ENCODE measurements at regions not wholly inside any gene's neighbourhood (a gene's known extent, or its start where the extent isn't known, plus 50 kb on each side); places are given as distances from the start of the nearest gene placed in this dataset.

DNA sequence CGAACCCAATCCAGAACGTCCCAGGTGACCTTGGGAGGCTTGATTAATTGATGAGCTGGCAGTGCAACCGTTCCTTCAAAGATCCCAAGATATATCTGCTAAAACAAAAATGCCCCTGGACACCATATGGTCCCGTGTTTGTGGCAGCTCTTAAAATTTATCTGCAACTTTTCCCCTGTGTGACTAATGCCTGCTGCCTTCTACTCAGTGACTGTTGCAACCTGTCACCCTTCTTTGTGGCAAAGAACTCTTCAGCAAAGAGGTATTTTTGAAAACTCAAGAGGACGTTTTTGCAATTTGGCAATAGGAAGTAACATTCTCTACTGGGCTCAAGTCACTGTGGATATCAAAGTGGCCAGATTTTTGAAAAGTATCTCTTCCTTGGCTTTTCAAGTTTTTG is 75.8 kb upstream of the SOD3 start:
- no peak for ATAC-seq
- no peak for DNase-seq

DNA sequence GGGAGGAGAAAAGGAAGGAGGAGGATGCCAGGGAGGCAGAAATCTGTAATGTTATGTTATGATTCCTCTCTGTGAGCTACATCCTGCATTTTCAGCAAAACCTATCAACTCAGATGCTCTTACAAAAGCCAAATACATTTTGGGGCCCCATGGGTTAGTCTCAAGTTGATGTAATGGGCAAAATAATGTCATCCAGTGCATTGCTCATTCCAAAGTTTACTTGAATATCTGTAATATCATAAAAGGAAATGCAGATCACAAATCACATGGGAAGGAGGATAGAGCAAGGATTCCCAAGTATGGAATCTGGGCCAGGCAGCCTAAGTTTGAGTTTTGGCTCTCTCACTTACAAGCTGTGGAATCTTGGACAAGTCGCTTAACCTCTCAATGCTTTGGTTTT is 74.9 kb upstream of the SOD3 start:
- DNase-seq (no peak), ATAC-seq (no peak)

GRCh38 chr4:24720979-24721378 is 74.4 kb upstream of the SOD3 start:
- DNase-seq (no peak), ATAC-seq (no peak)

DNA sequence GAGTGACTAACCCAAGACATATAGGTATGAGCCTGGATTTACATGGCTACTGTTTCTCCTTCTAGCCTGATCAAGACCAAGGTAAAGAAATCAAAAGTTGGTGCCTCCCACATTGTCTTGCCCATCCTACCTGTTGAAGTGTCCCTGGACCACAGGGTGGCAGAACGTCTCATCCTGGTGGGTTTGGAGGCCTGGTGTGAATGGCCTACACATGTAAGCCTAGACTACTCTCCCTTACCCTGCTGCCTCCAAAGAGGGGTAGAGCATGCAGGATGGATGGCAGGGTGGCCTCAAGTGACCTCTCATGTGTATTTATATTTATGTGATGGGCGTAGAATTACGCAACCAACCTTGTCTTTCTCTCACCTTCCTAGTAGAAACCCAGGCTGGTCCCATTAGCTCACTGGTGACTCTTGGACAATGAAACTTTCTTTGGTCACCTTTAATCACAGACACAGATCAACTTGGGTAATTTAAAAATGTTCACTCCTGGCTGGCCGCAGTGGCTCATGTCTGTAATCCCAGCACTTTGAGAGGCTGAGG is 73.3 kb upstream of the SOD3 start:
- DNase-seq (no peak), ATAC-seq (no peak)

- DNase-seq = no peak
- no peak for ATAC-seq
Measured at GRCh38 chr4:24727390-24728224, 67.8 kb upstream of the SOD3 start.

- ATAC-seq (no peak), DNase-seq (no peak)
Measured at GRCh38 chr4:24729119-24729730, 66.1 kb upstream of the SOD3 start.

DNA sequence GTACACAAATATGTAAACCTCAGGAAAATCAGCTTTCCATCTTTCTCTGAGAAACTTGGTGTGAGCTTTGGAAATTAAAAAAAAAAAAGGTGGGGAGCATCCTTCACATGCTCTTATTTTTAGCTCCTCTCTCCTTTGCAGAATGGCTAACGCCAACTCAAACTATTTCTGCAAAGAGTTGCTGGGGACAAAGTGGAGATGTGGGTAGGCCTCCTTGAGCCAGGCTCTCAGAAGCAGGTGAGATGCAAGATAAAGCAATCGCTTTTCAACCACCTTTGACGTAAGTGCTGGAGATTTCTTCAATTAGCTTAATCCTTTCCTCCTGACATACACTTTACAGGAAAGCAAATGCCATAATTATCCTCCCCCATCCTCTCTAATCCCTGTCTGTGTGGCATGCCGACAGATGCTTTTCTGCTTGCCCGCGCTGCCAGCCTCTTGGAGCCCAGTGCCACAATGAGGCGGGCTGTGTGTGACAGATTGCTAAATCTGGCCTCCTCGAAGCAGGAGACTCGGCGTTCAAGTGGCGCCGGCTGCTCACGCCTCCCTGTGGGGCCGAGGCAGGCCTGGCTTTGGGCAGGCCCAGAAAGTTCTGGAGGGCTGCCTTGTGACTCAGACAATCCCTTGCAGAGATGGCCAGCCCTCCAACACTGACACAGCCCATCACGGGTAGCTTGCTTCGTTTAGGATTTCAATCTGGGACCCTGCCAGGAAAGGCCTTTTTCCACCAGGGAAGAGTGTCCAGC is 64.9 kb upstream of the SOD3 start:
- no peak for ATAC-seq
- no peak for DNase-seq

DNA sequence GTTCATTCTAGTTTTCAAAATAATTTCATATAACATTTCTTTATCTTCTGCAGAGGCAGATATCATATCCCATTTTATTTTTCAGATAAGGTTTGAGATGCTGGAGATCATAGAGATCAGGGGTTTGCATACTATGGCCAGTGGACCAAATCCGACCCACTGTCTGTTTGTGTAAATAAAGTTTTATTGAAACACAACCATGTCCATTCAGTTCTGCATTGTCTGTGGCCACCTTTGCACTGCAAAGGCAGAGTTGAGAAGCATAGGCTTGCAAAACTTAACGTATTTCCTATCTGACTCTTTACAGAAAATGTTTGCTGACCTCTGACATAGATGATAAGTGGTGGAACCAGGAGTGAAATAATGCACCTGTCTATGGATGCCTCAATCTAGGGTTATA is 63.9 kb upstream of the SOD3 start:
- ATAC-seq = no peak

DNA sequence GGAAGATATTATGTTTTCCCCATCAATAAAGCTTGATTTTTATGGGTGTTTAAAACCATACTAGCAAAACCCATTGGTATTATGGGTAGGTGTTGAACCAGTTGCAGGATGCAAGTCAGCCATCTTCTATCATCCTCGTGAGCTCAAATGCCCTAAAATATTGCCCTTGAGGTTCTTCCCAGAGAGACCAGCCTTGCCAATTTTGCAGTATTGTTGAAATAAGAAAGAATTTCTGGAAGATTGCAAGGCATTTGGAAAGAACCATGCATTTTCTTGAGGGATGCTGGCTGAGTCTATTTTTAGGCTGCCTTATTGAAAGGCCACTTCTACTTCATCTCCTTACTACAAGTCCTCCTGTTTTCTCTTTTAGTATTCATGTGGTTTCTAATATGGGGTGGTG is 60.9 kb upstream of the SOD3 start:
- ATAC-seq = no peak
- DNase-seq = no peak

More for the DNA sequence above, 63.9 kb upstream of the SOD3 start:
- no peak for DNase-seq

DNA sequence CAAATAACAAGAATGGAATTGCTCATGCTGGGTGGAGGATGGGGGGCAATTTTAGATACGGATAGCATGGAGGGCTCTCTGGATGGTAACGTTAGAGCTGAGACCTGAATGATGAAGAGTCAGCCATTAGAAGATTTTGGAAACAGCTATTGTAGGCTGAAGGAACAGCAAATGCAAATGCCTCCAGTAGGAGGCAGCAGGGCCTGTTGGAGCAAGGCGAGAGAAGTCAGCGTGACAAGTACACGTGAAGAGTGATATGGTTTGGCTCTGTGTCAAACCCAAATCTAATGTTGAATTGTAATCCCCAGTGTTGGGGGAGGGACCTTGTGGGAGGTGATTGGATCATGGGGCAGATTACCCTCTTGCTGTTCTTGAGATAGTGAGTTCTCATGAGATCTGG is 59.3 kb upstream of the SOD3 start:
- DNase-seq (no peak), ATAC-seq (no peak)

GRCh38 chr4:24741910-24742309 is 53.5 kb upstream of the SOD3 start:
- DNase-seq (no peak), ATAC-seq (no peak)

- DNase-seq = no peak
- ATAC-seq = no peak
Measured at GRCh38 chr4:24742335-24742734, 53.0 kb upstream of the SOD3 start.

GRCh38 chr4:24742773-24743172 is 52.6 kb upstream of the SOD3 start:
- DNase-seq (no peak), ATAC-seq (no peak)

DNA sequence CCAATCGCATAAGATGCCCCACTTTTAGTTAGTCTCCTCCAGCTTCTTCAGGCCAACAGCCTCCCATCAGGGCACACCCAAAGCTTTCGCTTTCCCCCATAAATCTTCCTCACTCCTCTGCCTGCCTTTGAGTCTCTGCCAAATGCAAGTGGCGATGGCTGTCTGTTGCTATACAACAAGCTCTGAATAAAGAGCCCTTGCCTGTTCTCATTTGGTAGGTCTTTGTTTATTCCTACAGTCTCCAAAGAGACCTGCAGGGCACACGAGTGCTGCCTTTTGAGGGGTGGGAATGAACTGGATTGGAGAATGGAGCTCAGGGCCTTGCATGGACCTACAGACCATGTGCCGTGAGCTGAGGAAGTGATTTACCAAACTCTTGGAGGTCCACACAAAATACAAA is 52.2 kb upstream of the SOD3 start:
- no peak for DNase-seq
- no peak for ATAC-seq

- DNase-seq = no peak
- no peak for ATAC-seq
Measured at GRCh38 chr4:24743927-24744326, 51.4 kb upstream of the SOD3 start.

DNA sequence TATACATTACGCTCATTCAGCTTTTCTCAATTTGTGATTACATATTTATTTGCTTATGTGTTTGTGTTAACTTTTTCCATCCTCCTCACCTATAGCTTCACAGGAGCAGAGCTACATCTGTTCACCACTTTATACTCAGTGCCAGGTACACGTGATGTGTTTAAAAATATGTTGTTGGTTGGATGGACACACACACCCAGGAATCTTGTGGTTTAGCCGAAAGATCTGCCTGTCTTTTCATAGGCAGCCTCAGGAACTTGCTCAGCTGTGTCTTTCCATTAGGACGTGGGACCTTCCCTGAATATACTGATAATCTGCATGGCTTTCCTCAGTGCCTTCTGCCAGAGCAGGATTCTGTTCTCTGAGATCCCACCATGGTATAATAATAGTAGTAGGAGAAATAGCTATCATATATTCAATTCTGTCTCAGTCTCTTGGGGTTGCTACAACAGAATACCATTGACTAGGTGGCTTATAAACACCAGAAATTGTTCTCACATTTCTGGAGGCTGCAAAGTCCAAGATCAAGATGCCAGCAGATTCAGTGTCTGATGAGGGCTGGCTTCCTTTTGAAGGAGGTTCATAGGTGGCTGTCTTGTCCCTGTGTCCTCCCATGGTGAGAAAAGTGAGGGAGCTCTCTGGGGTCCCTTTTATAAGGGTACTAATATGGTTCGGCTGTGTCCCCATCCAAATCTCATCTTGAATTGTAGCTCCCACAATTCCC is 50.0 kb upstream of the SOD3 start:
- no peak for DNase-seq

More for the DNA sequence above, 50.0 kb upstream of the SOD3 start:
- ATAC-seq = no peak
